Stimulated activated CD4-positive, alpha-beta T cell treated with anti-CD3 and anti-CD28 coated beads, Interleukin-12 subunit alpha, Interleukin-12 subunit beta, amount 100 ng/mL, for 48 hours (primary cell): ENCODE measurements at regions not wholly inside any gene's neighbourhood (a gene's known extent, or its start where the extent isn't known, plus 50 kb on each side); places are given as distances from the start of the nearest gene placed in this dataset.
"Not testable (repeated sequence)": the region's sequence is repeated elsewhere in the genome, so short reads cannot be mapped to it uniquely, and the experiment has no call there.

Experiments used
- DNase-seq, 3 donors: peaks; one replicate each; pipeline ENCODE4 v3.0.0-alpha.2; 2020; ENCODE audit warnings: low read depth in 2 of 3, low spot score in 1 of 3

GRCh38 chr1:184858288-184858687 is 103.6 kb upstream of the EDEM3 start:
- DNase-seq, result no peak

GRCh38 chr1:184854496-184855140 is 100.0 kb upstream of the EDEM3 start:
- DNase-seq, result no peak

- no peak for DNase-seq
Measured at GRCh38 chr1:184854036-184854435, 99.4 kb upstream of the EDEM3 start.

GRCh38 chr1:184851822-184852746 is 97.4 kb upstream of the EDEM3 start:
- DNase-seq, result no peak

- peak in 1 of 3 donors; percentile 24 for DNase-seq
Measured at GRCh38 chr1:184843732-184844495, 89.3 kb upstream of the EDEM3 start.

- DNase-seq, result no peak
Measured at GRCh38 chr1:184840596-184840995, 85.9 kb upstream of the EDEM3 start.

GRCh38 chr1:184838504-184838951 is 83.9 kb upstream of the EDEM3 start:
- DNase-seq, result no peak

- DNase-seq, result no peak
Measured at GRCh38 chr1:184836934-184837895, 82.6 kb upstream of the EDEM3 start.

GRCh38 chr1:184836141-184836540 is 81.5 kb upstream of the EDEM3 start:
- DNase-seq, result no peak

- DNase-seq, result not testable (repeated sequence)
Measured at GRCh38 chr1:184833994-184834393, 79.3 kb upstream of the EDEM3 start.

- no peak for DNase-seq
Measured at GRCh38 chr1:184832517-184832916, 77.9 kb upstream of the EDEM3 start.

GRCh38 chr1:184829496-184829895 is 74.8 kb upstream of the EDEM3 start:
- DNase-seq, result not testable (repeated sequence)

- no peak for DNase-seq
Measured at GRCh38 chr1:184828369-184828717, 73.7 kb upstream of the EDEM3 start.

- no peak for DNase-seq
Measured at GRCh38 chr1:184827600-184828368, 73.1 kb upstream of the EDEM3 start.

- DNase-seq, result no peak
Measured at GRCh38 chr1:184826001-184826400, 71.3 kb upstream of the EDEM3 start.

- no peak for DNase-seq
Measured at GRCh38 chr1:184825571-184825970, 70.9 kb upstream of the EDEM3 start.

- no peak for DNase-seq
Measured at GRCh38 chr1:184824691-184825323, 70.1 kb upstream of the EDEM3 start.

- DNase-seq, result no peak
Measured at GRCh38 chr1:184823080-184823479, 68.4 kb upstream of the EDEM3 start.

GRCh38 chr1:184822267-184822666 is 67.6 kb upstream of the EDEM3 start:
- DNase-seq, result no peak
